ENCODE measurements at regions not wholly inside any gene's neighbourhood (a gene's known extent, or its start where the extent isn't known, plus 50 kb on each side); places are given as distances from the start of the nearest gene placed in this dataset.
"Not testable (repeated sequence)": the region's sequence is repeated elsewhere in the genome, so short reads cannot be mapped to it uniquely, and the experiment has no call there.

DNA sequence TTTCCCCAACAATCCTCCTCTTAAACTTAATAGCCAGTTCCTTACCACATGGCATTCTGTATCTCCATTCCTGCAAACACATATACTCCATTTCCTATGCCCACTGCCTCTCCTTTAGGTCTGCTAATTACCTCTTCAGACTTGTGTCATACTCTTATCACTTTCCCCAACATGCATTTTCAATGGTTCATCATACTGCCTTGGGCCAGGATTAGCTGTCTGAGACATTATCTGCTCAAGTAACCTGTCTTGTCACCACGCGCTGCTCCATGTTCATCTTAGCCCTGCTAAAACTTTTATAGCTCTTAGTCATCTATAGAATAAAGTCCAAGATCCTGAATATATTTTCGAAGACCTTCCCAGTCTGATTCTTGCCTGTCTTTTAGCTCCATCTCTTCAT lies 224.1 kb upstream of the GK2 start:
- ATAC-seq (no peak), DNase-seq (ENCODE audit: missing footprints) (no peak)
- intact Hi-C loops (cut with DNase I), result no loop called here

DNA sequence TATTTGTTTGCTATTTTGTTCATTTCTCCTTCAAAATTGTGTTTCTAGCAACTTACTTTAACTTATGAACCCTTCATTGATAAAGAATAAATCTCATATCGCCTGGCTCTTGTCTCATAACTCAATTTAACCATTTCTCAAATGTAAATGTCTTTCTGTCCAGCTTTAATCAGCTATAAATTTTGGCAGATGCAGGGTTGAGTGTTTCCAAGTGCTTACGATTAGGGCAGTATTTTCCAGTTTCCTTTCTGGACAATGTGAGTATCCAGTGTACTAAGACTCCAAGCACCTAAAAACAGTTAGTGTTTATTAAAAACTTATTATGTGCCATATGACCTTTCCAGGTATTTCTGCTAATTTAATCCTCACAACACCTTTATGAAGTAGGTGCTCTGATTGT lies 218.6 kb upstream of the GK2 start:
- intact Hi-C loops (cut with DNase I), result no loop called here
- no peak for ATAC-seq

DNA sequence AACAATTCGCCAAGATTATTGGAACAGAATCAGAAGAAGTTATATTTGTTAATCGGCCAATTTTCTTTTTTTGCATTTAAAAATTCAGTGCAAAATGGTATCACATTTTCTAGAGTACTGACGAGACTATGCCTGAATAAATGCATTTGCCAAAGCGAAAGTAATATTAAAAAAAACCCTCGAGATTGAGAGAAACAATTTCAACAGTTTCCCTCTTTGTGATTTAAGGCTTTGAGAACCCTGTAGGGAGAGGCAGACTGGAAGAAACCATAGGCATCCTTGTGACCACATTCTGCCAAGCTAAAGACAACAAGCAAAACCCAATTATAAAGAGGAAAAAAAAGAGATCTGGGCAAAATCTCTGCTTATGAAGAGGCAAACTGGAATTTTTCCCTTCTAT lies 218.1 kb upstream of the GK2 start:
- DNase-seq (ENCODE audit: missing footprints) (no peak), ATAC-seq (no peak)
- intact Hi-C loops (cut with DNase I), result no loop called here

More for the DNA sequence above, 218.6 kb upstream of the GK2 start:
- DNase-seq (ENCODE audit: missing footprints), result no peak

DNA sequence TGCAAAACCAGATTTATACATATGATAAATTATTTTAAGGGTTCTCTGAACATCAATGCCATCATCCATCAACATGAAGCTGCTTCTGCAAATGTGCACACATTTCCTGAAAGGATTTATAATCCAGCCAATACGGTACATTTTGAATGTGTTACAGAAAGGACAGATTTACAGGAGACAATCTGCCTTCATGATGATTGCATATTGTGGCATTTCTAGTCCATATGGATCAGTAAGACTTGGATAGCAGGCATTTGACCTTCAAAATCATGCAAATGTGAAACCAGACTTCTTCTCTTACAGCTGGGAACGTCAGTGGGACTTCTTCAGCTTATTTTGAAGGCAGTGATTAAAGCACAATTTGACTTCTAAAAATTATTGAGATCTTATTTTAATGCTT lies 217.3 kb upstream of the GK2 start:
- DNase-seq (ENCODE audit: missing footprints) (no peak), ATAC-seq (no peak)
- intact Hi-C loops (cut with DNase I), result no loop called here

DNA sequence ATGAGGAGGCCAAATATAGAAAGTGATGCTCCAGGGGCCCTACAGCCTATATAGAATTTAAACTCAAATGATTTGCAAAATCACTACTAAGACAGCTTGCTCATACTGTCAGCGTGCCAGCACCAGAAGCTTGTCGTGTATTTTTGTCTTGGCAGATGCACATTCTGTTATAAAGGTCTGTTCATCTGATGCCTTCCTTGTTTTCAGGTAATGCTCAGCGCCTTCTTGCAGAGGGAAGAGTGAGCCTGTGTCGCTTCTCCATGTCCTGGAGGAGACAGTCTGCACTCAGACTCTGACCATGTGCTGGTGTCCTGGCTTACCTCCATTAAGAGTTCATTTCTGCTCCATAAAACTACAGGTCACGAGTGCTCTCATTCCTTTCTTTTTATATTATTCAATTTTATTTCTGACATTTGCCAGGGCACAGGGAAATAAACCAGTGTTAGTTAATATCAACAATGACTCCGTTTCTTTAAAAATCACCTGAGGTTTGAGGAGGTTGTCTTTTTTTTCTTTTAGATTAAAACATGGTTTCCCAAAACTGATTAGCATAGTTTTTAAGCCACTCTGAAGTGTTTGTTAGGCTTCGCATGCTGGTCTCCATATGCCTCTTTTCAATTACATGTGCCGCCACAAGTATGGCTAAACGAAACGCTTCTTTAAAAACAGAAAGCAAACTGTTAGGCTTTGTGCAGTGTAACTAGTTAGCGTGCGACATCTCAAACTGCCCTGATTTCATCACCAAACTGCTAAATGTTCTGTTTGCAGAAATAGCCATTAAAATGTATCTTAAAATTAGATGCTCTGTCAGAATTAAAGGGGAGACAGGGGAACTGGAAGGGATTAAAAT lies 215.2 kb upstream of the GK2 start:
- DNase-seq (ENCODE audit: missing footprints), result no peak
- peak; percentile 39 for ATAC-seq
- intact Hi-C loops (cut with DNase I), result no loop called here

DNA sequence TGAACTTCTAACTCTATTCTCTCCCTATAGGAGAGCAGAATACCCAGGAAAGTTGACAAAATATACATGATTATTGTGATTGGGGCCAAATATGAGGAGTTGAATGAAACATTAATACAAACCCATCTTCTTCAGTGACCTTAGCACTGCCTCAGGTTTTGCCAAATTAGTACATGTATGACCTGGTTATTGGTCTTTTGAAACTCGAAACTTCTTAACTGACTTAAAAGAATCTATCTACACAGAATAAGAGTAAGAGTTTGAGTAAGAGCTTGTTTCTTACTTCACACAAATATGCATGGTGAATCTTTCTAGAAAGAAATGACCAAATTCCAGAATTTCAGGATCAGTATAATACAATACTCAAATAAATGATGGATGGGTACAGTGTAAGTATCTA lies 213.0 kb upstream of the GK2 start:
- DNase-seq (ENCODE audit: missing footprints) (no peak), ATAC-seq (no peak)
- intact Hi-C loops (cut with DNase I), result no loop called here

DNA sequence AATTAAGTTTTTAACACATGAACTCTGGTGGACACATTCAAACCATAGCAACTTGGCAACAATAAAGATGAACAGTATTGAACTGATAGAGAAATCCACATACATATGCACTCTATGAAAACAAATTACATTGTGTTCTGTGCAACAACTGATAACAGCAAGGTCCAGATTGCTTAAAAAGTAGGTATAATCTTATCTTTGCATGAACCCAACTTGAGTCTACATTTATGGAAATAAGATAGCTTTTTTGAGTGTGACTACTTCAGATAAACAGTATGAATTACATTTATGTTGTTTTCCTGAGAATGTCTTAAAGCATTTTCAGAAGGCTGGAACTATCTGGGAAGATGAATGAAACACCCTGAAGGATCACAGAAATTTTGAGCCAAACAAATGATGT lies 212.6 kb upstream of the GK2 start:
- no peak for DNase-seq (ENCODE audit: missing footprints)
- intact Hi-C loops (cut with DNase I), result no loop called here
- ATAC-seq, result no peak

DNA sequence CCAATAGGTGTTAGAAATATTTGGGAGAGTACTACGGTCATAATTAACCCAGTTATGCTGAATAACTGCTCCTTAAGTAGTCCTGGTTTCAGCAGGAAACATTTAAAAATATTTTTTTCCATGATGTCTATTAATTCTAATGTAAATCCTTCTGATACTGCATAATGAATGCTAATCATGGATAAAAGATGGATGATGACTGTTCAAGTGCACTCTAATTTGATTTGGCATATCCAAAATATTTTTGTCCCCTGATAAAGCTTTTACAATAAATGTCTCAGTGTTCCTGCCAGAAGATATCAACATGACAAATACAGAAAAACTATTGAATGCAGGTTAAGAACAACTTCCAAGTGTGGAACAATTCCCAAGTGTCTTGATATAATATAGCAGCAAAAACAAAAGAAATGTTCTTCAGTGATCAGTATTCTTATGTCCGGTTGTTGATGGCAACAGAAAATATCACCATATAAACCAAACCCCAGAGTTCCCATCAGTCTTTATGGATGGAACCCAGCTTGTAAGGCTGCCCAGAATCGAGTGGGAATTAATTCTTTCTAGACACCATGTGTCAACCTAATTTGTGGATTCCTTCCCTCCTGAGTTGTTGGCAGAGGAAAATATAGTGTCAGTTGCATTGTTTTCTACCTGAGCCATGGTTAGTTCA lies 205.4 kb upstream of the GK2 start:
- DNase-seq (ENCODE audit: missing footprints) (no peak), ATAC-seq (no peak)
- intact Hi-C loops (cut with DNase I), result no loop called here

DNA sequence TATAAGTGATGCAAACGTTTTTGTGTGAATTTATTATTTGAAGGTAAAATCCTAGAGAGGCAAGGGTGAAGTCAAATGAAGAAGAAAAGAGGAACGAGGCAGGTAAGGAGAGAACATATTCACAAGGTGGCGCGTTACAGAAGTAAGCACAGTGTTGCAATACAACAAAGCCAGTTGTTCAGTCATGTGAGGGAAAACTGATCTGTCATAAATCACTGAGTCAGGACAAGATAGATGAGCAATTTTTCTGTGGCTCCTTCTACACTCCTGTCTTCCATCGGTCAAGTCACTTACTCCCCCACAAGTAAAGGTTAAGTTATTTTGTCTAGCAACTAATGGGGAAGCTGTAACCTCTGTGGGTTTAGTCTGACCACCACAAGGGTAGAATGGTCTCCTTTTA lies 203.0 kb upstream of the GK2 start:
- intact Hi-C loops (cut with DNase I), result no loop called here
- ATAC-seq (no peak), DNase-seq (ENCODE audit: missing footprints) (no peak)

DNA sequence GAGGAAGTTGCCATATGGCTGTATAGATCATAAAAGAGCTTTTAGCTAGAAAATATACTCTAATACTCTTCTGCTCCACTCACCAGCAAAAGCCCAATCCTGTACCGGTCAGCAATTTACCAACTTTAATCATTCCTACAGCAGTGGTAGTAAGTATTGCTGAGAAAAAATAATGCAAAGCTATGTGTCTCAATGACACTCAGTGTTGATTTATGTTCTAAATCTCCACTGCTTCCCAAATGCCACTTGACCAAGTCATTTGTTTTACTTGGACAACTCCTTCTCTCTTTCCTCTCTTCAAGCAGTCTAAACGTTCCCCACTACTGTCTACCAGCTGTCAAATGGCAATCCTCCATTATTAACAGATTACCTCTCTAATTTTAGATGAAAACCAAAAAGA lies 201.8 kb upstream of the GK2 start:
- ATAC-seq, result no peak
- no peak for DNase-seq (ENCODE audit: missing footprints)
- intact Hi-C loops (cut with DNase I), result no loop called here

DNA sequence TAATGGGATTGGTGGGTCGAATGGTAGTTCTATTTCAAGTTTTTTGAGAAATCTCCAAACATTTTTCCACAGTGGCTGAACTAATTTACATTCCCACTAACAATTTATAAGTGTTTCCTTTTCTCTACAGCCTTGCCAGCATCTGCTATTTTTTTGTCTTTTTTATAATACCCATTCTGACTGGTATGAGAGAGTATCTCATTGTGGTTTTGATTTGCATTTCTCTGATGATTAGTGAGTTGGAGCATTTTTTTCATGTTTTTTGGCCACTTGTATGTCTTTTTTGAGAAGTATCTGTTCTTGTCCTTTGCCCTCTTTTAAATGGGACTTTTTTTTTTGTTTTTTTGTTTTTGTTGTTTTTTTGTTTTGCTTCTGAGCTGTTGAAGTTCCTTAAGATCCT lies 200.0 kb upstream of the GK2 start:
- DNase-seq (ENCODE audit: missing footprints), result no peak
- intact Hi-C loops (cut with DNase I), result no loop called here
- ATAC-seq, result no peak

DNA sequence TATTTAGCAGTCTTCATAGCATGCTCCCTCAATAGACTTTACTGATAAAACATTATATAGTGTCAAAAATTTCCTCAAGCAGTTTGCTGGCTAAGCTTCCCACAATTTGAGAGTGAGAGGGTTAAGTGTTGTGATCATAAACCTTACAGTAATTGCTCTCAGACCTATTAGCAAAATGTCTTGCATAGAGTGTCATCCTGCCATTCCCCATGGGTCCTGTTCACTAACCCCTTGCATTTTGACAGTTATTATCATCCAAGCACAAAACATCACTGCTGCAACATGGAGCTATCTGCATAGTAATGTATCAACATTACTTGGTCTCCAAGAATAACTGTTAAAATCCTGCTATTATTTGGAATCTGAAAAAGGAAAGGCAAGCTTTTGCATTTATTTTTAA lies 196.1 kb upstream of the GK2 start:
- intact Hi-C loops (cut with DNase I), result no loop called here
- ATAC-seq (no peak), DNase-seq (ENCODE audit: missing footprints) (no peak)

DNA sequence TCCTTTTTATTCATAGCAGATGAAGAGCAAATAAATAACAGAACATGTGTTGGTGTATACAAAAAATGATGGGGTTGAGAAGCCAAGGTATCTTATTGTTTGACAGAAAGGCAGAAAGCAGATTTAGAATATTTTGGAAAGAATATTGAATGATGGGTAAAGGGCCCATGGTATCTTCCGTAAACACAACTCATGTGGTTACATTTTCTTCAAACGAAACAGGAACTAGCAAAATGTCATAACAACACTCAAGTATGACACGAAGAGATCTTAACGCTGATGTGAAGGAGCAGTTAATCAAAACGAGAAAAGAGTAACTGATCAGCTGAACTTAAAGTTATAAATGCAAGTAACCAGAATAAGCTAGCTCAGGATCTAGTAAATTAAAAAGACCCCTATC lies 195.7 kb upstream of the GK2 start:
- intact Hi-C loops (cut with DNase I), result no loop called here
- DNase-seq (ENCODE audit: missing footprints) (no peak), ATAC-seq (no peak)

DNA sequence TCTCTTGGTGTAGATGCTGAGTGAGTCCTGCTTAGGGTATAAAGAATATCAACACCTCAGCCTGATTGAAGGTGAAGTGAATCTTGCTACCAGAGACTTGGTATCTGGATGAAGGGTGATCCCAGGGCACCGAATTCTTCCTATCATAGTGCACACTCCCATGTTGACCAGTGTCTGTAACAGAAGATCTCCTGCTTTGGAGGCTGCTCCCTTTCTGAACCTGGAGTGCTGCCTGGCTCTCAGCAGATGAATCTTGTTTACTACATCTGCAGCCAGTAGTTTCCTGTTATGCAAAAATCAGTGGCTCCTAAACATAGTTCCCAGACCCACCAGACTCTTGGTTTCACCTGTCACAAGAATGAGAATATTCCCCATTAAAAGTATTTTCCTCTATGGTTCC lies 191.7 kb upstream of the GK2 start:
- ATAC-seq, result peak; percentile 30
- DNase-seq (ENCODE audit: missing footprints), result no peak
- intact Hi-C loops (cut with DNase I), result loop anchor here (10.0 kb wide), 1 partner anchor 615 kb away; no protein-coding TSS in a partner anchor

DNA sequence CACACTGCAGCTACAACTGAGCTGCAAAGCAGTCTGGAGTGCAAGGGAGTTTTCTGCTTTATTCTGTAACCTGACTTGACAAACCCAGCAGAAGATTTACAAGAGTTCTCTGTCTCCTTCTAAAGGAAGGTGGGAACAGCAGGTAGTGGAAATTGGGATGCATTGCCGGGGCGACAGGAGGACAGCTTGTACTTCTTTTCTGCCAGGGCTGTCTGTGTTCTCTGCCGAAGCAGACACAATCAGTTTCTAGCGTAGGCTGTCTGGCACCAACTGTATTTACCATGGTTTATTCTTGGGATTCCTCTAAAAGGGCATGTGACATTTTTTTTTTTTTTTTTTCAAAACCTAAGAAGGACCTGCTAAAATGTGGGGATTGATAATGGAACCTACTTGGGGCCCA lies 190.8 kb upstream of the GK2 start:
- DNase-seq (ENCODE audit: missing footprints) (no peak), ATAC-seq (peak; percentile 88)
- intact Hi-C loops (cut with DNase I), result loop anchor here (10.0 kb wide), 1 partner anchor 616 kb away; no protein-coding TSS in a partner anchor

DNA sequence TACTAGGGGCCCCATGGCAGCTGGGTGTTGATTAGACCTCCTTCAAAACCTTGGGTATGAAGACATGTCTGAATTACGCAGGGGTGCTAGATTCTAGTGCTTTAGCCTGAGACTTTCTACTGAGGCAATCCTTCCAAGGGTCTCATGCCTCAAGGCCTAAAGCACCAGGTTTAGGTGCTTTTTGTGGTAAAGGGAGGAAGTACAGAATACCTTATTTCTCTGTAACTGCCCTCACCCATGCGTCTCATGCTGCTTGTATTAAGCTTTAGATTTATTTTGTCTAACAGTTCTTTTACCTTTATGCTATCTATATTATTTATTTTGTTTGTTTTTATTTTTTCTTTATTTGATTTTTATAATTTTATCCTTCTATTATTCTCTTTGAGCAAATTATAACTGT lies 190.2 kb upstream of the GK2 start:
- intact Hi-C loops (cut with DNase I), result loop anchor here (10.0 kb wide), 1 partner anchor 617 kb away; no protein-coding TSS in a partner anchor
- ATAC-seq, result no peak
- no peak for DNase-seq (ENCODE audit: missing footprints)

DNA sequence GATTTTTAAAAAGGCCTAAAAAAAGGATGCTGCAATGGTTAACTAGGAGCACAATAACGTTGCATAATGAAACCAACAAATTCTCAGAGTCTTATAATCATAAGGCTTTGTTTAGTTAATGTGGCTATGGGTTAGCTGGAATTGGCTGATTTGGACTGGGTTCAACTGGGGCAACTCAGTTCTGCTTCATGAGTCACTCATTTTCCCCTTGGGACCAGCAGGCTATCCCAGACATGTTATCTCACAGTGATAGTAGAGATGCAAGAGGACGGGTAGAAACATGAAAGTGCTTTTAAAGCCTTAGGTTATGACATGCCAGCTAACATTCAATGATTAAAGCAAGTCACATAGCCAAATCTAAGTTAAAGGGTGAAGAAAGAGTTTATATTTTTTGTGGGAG lies 189.2 kb upstream of the GK2 start:
- DNase-seq (ENCODE audit: missing footprints) (no peak), ATAC-seq (no peak)
- intact Hi-C loops (cut with DNase I), result loop anchor here (10.0 kb wide), 1 partner anchor 618 kb away; no protein-coding TSS in a partner anchor

DNA sequence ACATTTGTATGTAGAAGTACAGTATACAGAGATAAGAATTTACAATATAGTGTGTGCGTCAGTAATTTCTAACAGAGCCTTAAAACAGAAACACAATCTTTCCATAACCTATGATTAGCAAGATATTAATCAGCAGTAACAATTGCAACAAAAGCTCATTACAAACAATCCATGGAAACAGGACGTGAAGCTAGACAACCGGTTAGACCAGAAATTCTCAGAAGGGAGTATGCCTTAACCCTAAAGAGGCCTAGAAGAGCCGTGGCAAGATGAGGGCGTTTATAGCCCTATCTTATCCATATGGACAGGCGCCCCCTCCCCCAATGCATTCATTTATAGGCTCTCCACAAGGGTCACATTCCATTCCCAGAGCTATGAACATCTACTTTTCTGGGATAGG lies 184.2 kb upstream of the GK2 start:
- intact Hi-C loops (cut with DNase I), result loop anchor here (10.0 kb wide), 1 partner anchor 623 kb away; no protein-coding TSS in a partner anchor
- not testable (repeated sequence) for ATAC-seq; DNase-seq (ENCODE audit: missing footprints)

DNA sequence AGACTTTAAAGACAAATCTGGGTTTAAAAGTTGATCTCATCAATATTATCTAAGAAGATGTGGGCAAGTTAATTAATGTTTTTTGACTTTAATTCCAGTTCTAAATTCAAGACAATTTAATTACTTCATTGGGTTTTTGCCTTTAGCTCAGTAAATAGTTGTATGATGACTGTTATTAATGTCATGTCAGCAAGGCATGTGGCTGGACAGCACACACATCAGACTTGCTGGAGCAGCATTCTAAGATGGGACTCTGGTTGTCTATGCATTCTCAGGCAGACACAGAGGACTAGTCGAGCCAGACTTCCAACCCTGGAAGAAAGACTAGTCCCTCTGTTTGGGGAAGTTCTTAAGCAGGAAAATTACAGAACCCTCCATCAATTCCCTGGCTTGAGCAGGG lies 180.7 kb upstream of the GK2 start:
- intact Hi-C loops (cut with DNase I), result no loop called here
- DNase-seq (ENCODE audit: missing footprints) (no peak), ATAC-seq (no peak)

DNA sequence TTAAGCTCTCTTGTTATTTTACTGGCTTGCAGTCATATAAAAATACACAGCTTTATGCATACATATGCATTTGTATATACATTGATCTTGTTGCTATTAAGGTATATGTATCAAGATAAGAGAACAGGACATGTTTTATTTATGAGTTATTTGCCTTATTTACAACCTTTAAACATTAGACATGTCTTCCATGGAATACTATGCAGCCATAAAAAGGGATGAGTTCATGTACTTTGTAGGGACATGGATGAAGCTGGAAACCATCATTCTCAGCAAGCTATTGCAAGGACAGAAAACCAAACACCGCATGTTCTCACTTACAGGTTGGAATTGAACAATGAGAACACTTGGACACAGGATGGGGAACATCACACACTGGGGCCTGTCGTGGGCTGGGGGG lies 179.2 kb upstream of the GK2 start:
- ATAC-seq; intact Hi-C loops (cut with DNase I); DNase-seq (ENCODE audit: missing footprints): not testable (repeated sequence)

All from Right ventricle myocardium inferior (tissue), 1 donor.